ENCODE measurements at regions not wholly inside any gene's neighbourhood (a gene's known extent, or its start where the extent isn't known, plus 50 kb on each side); places are given as distances from the start of the nearest gene placed in this dataset.

DNA sequence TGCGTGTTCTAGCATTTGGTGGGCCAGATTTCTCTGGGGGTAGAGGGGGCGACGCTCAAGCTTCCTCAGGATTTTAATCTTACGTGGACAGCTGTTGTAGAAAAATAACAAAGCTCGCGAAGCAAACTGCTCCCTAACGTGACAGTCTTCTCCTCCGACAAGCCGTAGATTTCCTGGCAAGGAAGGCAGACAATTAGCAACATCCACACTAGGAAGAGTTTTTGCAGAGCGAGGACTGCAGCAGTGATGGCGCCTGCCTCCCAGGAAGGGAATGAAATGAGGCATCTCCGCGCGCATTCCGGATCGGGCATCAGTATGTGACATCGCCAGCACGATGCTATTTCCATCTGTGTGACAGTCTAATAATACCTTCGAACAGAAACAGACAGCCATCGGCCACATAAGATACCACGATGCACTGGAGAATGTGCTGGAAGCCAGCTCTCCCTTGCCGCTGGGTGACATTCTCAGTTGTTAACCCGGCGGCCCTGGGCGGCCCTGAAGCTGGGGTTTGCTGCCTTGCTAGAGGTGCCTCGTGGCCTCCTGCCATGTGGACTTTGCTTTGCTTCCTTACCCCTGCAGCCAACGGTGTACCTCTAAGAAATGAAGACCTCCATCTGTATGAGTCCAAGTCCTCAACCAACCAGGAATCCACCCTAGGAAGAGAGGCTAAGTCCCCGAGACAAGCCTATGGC lies 101.8 kb upstream of the AGAP1 start:
- POLR2A ChIA-PET, result no interaction called here
- H3K4me2 ChIP-seq, result no peak overlapping the region
- H3K27ac ChIP-seq, result peak overlapping the region in 1 of 2 experiments; percentile 31; a peak in 1 of 6 replicates
- ATAC-seq, result no peak
- H3K4me1 ChIP-seq, result peaks cover 16% of the 10 kb centered on the region
- H3K9me3 ChIP-seq, result no peaks in the 10 kb centered on the region
- no peak for FAIRE-seq
- TF ChIP-seq HMGXB4 (CRISPR knock-in tag; IDR thresholded peaks at IDR 0.05; ENCODE audit: borderline replicate concordance) (no peak), JUNB (IDR thresholded peaks at IDR 0.05) (no peak), PHF8 (IDR thresholded peaks at IDR 0.05; ENCODE audit: borderline replicate concordance, low read depth) (no peak), SMC3 (IDR thresholded peaks at IDR 0.05) (no peak), EHF (CRISPR knock-in tag; IDR thresholded peaks at IDR 0.05) (no peak), RARB (CRISPR knock-in tag; IDR thresholded peaks at IDR 0.05) (no peak), KDM1A (IDR thresholded peaks at IDR 0.05; ENCODE audit: low read depth) (no peak), FOSB (CRISPR knock-in tag; IDR thresholded peaks at IDR 0.05) (no peak), PBX3 (IDR thresholded peaks at IDR 0.05) (no peak), MYC (IDR thresholded peaks at IDR 0.05; ENCODE audit: borderline replicate concordance, low read length) (no peak), KDM5A (IDR thresholded peaks at IDR 0.05) (no peak), MAZ (IDR thresholded peaks at IDR 0.05; ENCODE audit: borderline replicate concordance, low read depth, low read length) (no peak), ZNF302 (CRISPR knock-in tag; IDR thresholded peaks at IDR 0.05) (no peak)
- TF ChIP-seq, protein P1, sequence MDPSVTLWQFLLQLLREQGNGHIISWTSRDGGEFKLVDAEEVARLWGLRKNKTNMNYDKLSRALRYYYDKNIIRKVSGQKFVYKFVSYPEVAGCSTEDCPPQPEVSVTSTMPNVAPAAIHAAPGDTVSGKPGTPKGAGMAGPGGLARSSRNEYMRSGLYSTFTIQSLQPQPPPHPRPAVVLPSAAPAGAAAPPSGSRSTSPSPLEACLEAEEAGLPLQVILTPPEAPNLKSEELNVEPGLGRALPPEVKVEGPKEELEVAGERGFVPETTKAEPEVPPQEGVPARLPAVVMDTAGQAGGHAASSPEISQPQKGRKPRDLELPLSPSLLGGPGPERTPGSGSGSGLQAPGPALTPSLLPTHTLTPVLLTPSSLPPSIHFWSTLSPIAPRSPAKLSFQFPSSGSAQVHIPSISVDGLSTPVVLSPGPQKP (IDR thresholded peaks at IDR 0.05; ENCODE audit: low read depth, low read length), result no peak
- CTCF ChIA-PET, result interaction anchor here (1.7 kb wide), 1 partner anchor 11 kb away, joined by 3 read pairs; no protein-coding TSS in a partner anchor
- 90% methylated on average over 28 of the region's 28 CpGs for WGBS (ENCODE audit: missing lambda C conversion rate)
- DNase-seq (ENCODE audit: low read depth in 1 of 2, low spot score in 1 of 2), result no peak
- H3K4me3 ChIP-seq, result no peak overlapping the region

DNA sequence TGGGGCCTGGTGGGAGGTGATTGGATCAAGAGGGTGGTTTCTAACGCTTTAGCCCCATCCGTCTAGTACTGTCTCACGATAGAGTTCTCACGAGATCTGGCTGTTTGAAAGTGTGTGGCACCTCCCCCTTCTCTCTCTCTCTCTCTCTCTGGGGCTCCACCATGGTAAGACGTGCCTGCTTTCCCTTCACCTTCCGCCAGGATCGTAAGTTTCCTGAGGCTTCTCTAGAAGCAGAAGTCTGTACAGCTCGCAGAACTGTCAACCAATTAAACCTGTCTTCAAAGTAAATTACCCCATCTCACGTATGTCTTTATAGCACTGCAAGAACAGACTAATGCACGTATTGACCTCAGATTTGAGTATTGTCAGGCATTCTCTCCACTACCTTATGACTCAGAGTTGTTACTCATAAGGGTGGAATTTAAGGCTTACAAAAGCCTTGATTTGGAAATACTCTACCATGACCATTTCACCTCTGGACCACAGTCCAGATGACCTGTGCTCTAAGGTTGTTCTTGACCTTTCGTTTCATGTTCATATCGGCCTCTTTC lies 99.5 kb upstream of the AGAP1 start:
- H3K4me2 ChIP-seq, result peak overlapping the region; percentile 54
- FAIRE-seq, result peak; percentile 90
- H3K4me3 ChIP-seq, result no peak overlapping the region
- TF ChIP-seq, protein P1 (IDR thresholded peaks at IDR 0.05; ENCODE audit: low read depth, low read length), result no peak
- TF ChIP-seq SMC3 (IDR thresholded peaks at IDR 0.05) (0 out of 3 replicates have a peak, but pooled peaks have one; percentile 15), FOSB (CRISPR knock-in tag; IDR thresholded peaks at IDR 0.05) (no peak), NR3C1 (IDR thresholded peaks at IDR 0.05) (no peak), ZC3H11A (IDR thresholded peaks at IDR 0.05) (no peak), NFE2L2 (conservative IDR thresholded peaks at IDR 0.05; ENCODE audit: low read length) (no peak), CBX2 (IDR thresholded peaks at IDR 0.05; ENCODE audit: borderline replicate concordance, low read depth) (no peak), ESRRA (IDR thresholded peaks at IDR 0.05; ENCODE audit: borderline replicate concordance, low read length) (peak; percentile 73; the same call in 1 of the 2 replicates), RARB (CRISPR knock-in tag; IDR thresholded peaks at IDR 0.05) (peak; percentile 89), FOSL2 (IDR thresholded peaks at IDR 0.05) (peak; percentile 93), FOSL2 (CRISPR knock-in tag; IDR thresholded peaks at IDR 0.05) (peak; percentile 95), RAD21 (conservative IDR thresholded peaks at IDR 0.05 in 1 of 2, IDR thresholded peaks at IDR 0.05 in 1 of 2) (0 out of 5 replicates have a peak, but pooled peaks have one; percentile 18 to 22), FOXS1 (CRISPR knock-in tag; IDR thresholded peaks at IDR 0.05) (no peak), HDAC2 (IDR thresholded peaks at IDR 0.05) (no peak), JUNB (IDR thresholded peaks at IDR 0.05) (peak; percentile 93), HOXB5 (CRISPR knock-in tag; IDR thresholded peaks at IDR 0.05) (no peak), CHD2 (IDR thresholded peaks at IDR 0.05; ENCODE audit: low read length, partially characterized antibody) (peak; percentile 81), CEBPB (IDR thresholded peaks at IDR 0.05) (peak; percentile 84 to 95), KDM5A (IDR thresholded peaks at IDR 0.05) (no peak), EP300 (IDR thresholded peaks at IDR 0.05) (peak; percentile 53 to 67; a peak in 3 of 5 replicates), GATA3 (IDR thresholded peaks at IDR 0.05; ENCODE audit: borderline replicate concordance) (peak; percentile 81; the same call in 1 of the 2 replicates), RFX5 (IDR thresholded peaks at IDR 0.05) (no peak), MAZ (IDR thresholded peaks at IDR 0.05; ENCODE audit: borderline replicate concordance, low read depth, low read length) (no peak), JUN (IDR thresholded peaks at IDR 0.05) (peak; percentile 33 to 69; a peak in 2 of 5 replicates)
- TF ChIP-seq, protein P2, sequence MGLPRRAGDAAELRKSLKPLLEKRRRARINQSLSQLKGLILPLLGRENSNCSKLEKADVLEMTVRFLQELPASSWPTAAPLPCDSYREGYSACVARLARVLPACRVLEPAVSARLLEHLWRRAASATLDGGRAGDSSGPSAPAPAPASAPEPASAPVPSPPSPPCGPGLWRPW (IDR thresholded peaks at IDR 0.05), result peak; percentile 81

More for the DNA sequence above, 99.5 kb upstream of the AGAP1 start:
- ATAC-seq (peak; percentile 86 to 95), DNase-seq (ENCODE audit: low read depth in 1 of 2, low spot score in 1 of 2) (peak; percentile 58 to 74)
- POLR2A ChIA-PET, result no interaction called here
- Histone ChIP-seq H3K27ac (peak overlapping the region; percentile 57 to 87), H3K4me1 (peaks cover 16% of the 10 kb centered on the region), H3K9me3 (no peaks in the 10 kb centered on the region)
- WGBS (ENCODE audit: missing lambda C conversion rate), result 37% methylated on average over 12 of the region's 12 CpGs
- CTCF ChIA-PET, result interaction anchor here (0.9 to 1.0 kb wide), 3 partner anchors 9 to 157 kb away, joined by 3 to 4 read pairs (median 3); no protein-coding TSS in a partner anchor
